K562 (cell line): ENCODE measurements at regions not wholly inside any gene's neighbourhood (a gene's known extent, or its start where the extent isn't known, plus 50 kb on each side); places are given as distances from the start of the nearest gene placed in this dataset.

Source experiments
- E2F1 ChIP-seq: sonication (generic); formaldehyde crosslinking; IDR thresholded peaks from 2 replicates; pipeline ENCODE4 v1.8.1; 2023; ENCODE audit warnings: mild to moderate bottlenecking, missing genetic modification reagents, moderate library complexity
- MYC ChIP-seq, 2 experiments: fragments of 250-450 bp in 1 of 2; sonication (Bioruptor Pico) in 1 of 2; IDR thresholded peaks; 2 replicates each; pipeline versions ENCODE4 v1.5.1 to v1.6.1; 2012 to 2021; ENCODE audit warnings: low read depth in 2 of 2, borderline replicate concordance in 1 of 2, improper control_type of control experiment in 1 of 2, low read length in 1 of 2, mild to moderate bottlenecking in 1 of 2, moderate library complexity in 1 of 2
- NCOA1 ChIP-seq: fragments of 450-650 bp; IDR thresholded peaks from 2 replicates; pipeline ENCODE4 v1.6.1; 2016; ENCODE audit warnings: low read depth
- RBM17 ChIP-seq: fragments of 200-400 bp; formaldehyde crosslinking; IDR thresholded peaks from 2 replicates; pipeline ENCODE4 v1.6.1; 2017; ENCODE audit warnings: low read depth, mild to moderate bottlenecking, low read length, borderline replicate concordance
- RERE ChIP-seq: sonication (generic); formaldehyde crosslinking; IDR thresholded peaks from 2 replicates; pipeline ENCODE4 v1.8.0; 2023; ENCODE audit warnings: missing genetic modification reagents, mild to moderate bottlenecking, borderline replicate concordance
- SRSF7 ChIP-seq: fragments of 200-400 bp; formaldehyde crosslinking; optimal IDR thresholded peaks from 2 replicates; pipeline ENCODE3; 2017; ENCODE audit warnings: mild to moderate bottlenecking, low read depth, low read length
- TBP ChIP-seq: optimal IDR thresholded peaks from 2 replicates; pipeline ENCODE3; 2011; ENCODE audit warnings: low read depth, low read length, improper control_type of control experiment
- XRCC4 ChIP-seq: IDR thresholded peaks from one replicate; pipeline ENCODE4 v1.6.1; 2011; ENCODE audit not compliant: insufficient read depth, insufficient read length; ENCODE audit errors: extremely low read depth
- ZBTB5 ChIP-seq: fragments of 450-650 bp; IDR thresholded peaks from 2 replicates; pipeline ENCODE4 v1.6.1; 2017; ENCODE audit warnings: antibody characterized with exemption
- ZBTB7A ChIP-seq: IDR thresholded peaks from 2 replicates; pipeline ENCODE4 v1.6.1; 2011; ENCODE audit warnings: low read depth, mild to moderate bottlenecking, low read length, moderate library complexity, borderline replicate concordance; ENCODE audit not compliant: control insufficient read depth
- TF ChIP-seq, protein P1 (sequence below): sonication (generic); formaldehyde crosslinking; IDR thresholded peaks from 2 replicates; pipeline ENCODE4 v1.8.0; 2022; ENCODE audit warnings: mild to moderate bottlenecking, missing genetic modification reagents
- TF ChIP-seq, protein P2 (sequence below): fragments of 450-650 bp; formaldehyde crosslinking; IDR thresholded peaks from 2 replicates; pipeline ENCODE4 v1.4.0; 2020; ENCODE audit warnings: mild to moderate bottlenecking, moderate library complexity
- TF ChIP-seq, protein P3 (sequence below): IDR thresholded peaks from 3 replicates; pipeline ENCODE4 v1.6.1; 2011; ENCODE audit warnings: borderline replicate concordance, mild to moderate bottlenecking; ENCODE audit not compliant: insufficient read length, insufficient read depth

DNA sequence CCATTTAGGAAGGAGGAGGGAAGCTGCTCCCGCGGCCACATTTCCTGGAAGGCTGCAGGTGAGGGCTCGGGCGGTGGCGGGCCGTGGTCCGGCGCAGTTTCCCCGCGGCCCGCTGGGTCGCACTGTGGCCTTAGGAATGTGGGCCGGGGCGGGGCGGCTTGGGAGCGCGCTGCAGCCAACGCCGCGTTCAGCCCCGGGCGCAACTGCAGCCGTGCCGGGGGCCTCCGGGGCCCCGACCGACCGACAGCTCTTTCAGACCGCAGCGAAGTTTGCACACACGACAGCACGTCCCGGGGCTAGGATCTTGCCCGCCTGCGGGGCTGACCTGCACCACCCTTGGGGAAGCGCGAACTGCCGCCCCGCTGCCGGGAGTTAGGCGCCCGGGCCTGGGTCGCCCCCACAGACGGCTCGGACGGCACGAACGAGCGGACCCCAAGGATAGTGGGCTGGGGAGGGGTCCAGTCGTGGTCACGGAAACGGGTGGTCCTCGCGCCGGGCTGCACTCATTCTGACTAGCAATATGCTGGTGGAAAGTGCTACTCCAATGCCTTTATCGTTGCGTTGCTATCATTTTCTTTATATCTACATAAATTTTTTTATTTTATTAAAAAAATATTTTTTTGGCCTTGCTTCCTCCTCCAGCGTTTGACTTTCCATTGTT lies 69.9 kb upstream of the DLX2 start (continued):
- TF ChIP-seq, protein P1, sequence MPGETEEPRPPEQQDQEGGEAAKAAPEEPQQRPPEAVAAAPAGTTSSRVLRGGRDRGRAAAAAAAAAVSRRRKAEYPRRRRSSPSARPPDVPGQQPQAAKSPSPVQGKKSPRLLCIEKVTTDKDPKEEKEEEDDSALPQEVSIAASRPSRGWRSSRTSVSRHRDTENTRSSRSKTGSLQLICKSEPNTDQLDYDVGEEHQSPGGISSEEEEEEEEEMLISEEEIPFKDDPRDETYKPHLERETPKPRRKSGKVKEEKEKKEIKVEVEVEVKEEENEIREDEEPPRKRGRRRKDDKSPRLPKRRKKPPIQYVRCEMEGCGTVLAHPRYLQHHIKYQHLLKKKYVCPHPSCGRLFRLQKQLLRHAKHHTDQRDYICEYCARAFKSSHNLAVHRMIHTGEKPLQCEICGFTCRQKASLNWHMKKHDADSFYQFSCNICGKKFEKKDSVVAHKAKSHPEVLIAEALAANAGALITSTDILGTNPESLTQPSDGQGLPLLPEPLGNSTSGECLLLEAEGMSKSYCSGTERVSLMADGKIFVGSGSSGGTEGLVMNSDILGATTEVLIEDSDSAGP: no peak
- TF ChIP-seq, protein P2, sequence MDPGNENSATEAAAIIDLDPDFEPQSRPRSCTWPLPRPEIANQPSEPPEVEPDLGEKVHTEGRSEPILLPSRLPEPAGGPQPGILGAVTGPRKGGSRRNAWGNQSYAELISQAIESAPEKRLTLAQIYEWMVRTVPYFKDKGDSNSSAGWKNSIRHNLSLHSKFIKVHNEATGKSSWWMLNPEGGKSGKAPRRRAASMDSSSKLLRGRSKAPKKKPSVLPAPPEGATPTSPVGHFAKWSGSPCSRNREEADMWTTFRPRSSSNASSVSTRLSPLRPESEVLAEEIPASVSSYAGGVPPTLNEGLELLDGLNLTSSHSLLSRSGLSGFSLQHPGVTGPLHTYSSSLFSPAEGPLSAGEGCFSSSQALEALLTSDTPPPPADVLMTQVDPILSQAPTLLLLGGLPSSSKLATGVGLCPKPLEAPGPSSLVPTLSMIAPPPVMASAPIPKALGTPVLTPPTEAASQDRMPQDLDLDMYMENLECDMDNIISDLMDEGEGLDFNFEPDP (CRISPR knock-in tag): no peak
- TF ChIP-seq RBM17 (no peak), TBP (no peak), MYC (IDR thresholded peaks at IDR 0.05; ENCODE audit: low read depth, low read length) (no peak), MYC (CRISPR knock-in tag; IDR thresholded peaks at IDR 0.05; ENCODE audit: borderline replicate concordance, low read depth) (no peak), SRSF7 (no peak), ZBTB5 (no peak), XRCC4 (no peak), RERE (CRISPR knock-in tag) (no peak), ZBTB7A (no peak), E2F1 (CRISPR knock-in tag) (no peak), NCOA1 (no peak)
- TF ChIP-seq, protein P3, sequence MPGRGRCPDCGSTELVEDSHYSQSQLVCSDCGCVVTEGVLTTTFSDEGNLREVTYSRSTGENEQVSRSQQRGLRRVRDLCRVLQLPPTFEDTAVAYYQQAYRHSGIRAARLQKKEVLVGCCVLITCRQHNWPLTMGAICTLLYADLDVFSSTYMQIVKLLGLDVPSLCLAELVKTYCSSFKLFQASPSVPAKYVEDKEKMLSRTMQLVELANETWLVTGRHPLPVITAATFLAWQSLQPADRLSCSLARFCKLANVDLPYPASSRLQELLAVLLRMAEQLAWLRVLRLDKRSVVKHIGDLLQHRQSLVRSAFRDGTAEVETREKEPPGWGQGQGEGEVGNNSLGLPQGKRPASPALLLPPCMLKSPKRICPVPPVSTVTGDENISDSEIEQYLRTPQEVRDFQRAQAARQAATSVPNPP: no peak
